Bronchial epithelial cell (primary cell): ENCODE measurements at regions not wholly inside any gene's neighbourhood (a gene's known extent, or its start where the extent isn't known, plus 50 kb on each side); places are given as distances from the start of the nearest gene placed in this dataset.
"Not testable (repeated sequence)": the region's sequence is repeated elsewhere in the genome, so short reads cannot be mapped to it uniquely, and the experiment has no call there.

Experiments
- DNase-seq: peaks from one replicate; pipeline ENCODE4 v3.0.0-alpha.2; 2010; ENCODE audit warnings: low read depth
- FAIRE-seq: peaks from 2 replicates; lab custom pipeline; 2011; peaks lifted over from hg19 to GRCh38; lab: Jason Lieb, UNC
- H3K27me3 ChIP-seq: 2 replicates; pipeline ENCODE4 v1.5.1; 2011; ENCODE audit warnings: low read length; ENCODE audit not compliant: control insufficient read depth, insufficient read depth
- H3K36me3 ChIP-seq: 2 replicates; pipeline ENCODE4 v1.5.1; 2011; ENCODE audit warnings: low read length; ENCODE audit not compliant: control insufficient read depth, insufficient read depth
- H3K4me3 ChIP-seq: 2 replicates; pipeline ENCODE4 v1.5.1; 2011; ENCODE audit warnings: mild to moderate bottlenecking, low read depth, low read length, control low read depth
- CTCF ChIP-seq: IDR thresholded peaks from 2 replicates; pipeline ENCODE4 v1.5.1; 2011; ENCODE audit warnings: mild to moderate bottlenecking, moderate library complexity, low read length, control low read depth, inconsistent platforms; ENCODE audit not compliant: insufficient read depth, severe bottlenecking

GRCh38 chr6:71220466-71220865, 68.1 kb upstream of the OGFRL1 start:
- no peak for TF ChIP-seq CTCF
- Histone ChIP-seq H3K27me3 (no peaks in the 10 kb centered on the region), H3K4me3 (no peak overlapping the region), H3K36me3 (no peaks in the 10 kb centered on the region)
- FAIRE-seq (no peak), DNase-seq (no peak)

- no peaks in the 10 kb centered on the region for H3K36me3 ChIP-seq
- no peak overlapping the region for H3K4me3 ChIP-seq
- FAIRE-seq (no peak), DNase-seq (peak; percentile 12)
- H3K27me3 ChIP-seq = no peaks in the 10 kb centered on the region
- TF ChIP-seq CTCF = no peak
Observed at GRCh38 chr6:71222671-71223070, 65.9 kb upstream of the OGFRL1 start.

GRCh38 chr6:71224011-71224410, 64.6 kb upstream of the OGFRL1 start:
- FAIRE-seq = no peak
- no peak for TF ChIP-seq CTCF
- H3K4me3 ChIP-seq = no peak overlapping the region

GRCh38 chr6:71226151-71226550, 62.5 kb upstream of the OGFRL1 start:
- no peaks in the 10 kb centered on the region for H3K36me3 ChIP-seq
- FAIRE-seq = no peak
- DNase-seq = no peak
- no peak overlapping the region for H3K4me3 ChIP-seq
- no peaks in the 10 kb centered on the region for H3K27me3 ChIP-seq
- TF ChIP-seq CTCF = no peak

More at GRCh38 chr6:71224011-71224410, 64.6 kb upstream of the OGFRL1 start:
- no peak for DNase-seq
- no peaks in the 10 kb centered on the region for H3K27me3 ChIP-seq
- H3K36me3 ChIP-seq = no peaks in the 10 kb centered on the region

GRCh38 chr6:71228461-71229041, 60.1 kb upstream of the OGFRL1 start:
- DNase-seq = peak; percentile 35
- H3K27me3 ChIP-seq = no peaks in the 10 kb centered on the region
- H3K4me3 ChIP-seq = no peak overlapping the region
- TF ChIP-seq CTCF = no peak
- no peaks in the 10 kb centered on the region for H3K36me3 ChIP-seq
- FAIRE-seq = no peak

GRCh38 chr6:71229477-71229876, 59.1 kb upstream of the OGFRL1 start:
- Histone ChIP-seq H3K4me3 (no peak overlapping the region), H3K36me3 (no peaks in the 10 kb centered on the region), H3K27me3 (no peaks in the 10 kb centered on the region)
- DNase-seq = no peak
- no peak for FAIRE-seq
- TF ChIP-seq CTCF = no peak

GRCh38 chr6:71232890-71233289, 55.7 kb upstream of the OGFRL1 start:
- H3K27me3 ChIP-seq, H3K4me3 ChIP-seq, H3K36me3 ChIP-seq, FAIRE-seq, DNase-seq: not testable (repeated sequence)
